ENCODE measurements at regions not wholly inside any gene's neighbourhood (a gene's known extent, or its start where the extent isn't known, plus 50 kb on each side); places are given as distances from the start of the nearest gene placed in this dataset.
"Not testable (repeated sequence)": the region's sequence is repeated elsewhere in the genome, so short reads cannot be mapped to it uniquely, and the experiment has no call there.

DNA sequence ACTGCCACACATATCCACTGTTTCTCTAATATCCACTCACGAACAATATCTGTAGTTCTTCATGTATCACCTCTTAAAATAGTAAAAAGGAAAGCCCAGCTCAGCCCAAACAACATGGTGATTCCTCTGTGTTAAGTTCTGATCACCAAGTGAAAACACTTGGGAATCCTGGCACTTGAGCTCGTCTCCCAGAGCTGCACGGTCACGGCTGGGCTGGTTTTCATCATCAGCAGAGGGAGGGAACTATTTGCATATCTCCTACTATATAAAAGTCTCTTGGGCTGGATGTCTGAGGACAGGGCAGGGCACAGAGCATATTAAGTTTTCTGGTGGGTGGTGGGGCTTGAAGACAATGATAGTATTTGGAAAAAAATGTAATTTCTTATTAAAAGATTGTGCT, 870.6 kb downstream of the TMEM121 start:
- no peak for DNase-seq (ENCODE audit: low read depth)

DNA sequence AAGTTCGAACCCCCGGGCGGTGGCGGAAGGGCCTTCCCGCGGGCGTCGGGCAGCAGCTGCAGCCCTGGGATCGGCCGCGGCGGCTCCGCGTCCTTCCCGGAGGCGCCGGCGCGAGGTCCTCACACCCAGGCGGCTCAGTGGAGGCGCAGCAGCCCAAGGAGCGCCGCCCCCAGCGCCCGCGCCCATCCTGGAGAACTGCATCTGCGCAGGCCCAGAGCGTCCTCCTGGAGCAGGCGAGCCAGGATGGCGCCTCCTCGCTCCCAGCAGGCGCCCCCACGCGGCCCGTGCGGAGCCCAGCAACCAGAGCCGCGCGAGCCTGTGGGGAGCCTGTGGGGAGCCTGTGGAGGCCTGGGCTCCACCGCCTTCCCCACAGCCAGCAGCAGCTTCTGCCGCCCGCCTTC, 872.5 kb downstream of the TMEM121 start:
- not testable (repeated sequence) for DNase-seq (ENCODE audit: low read depth)

DNA sequence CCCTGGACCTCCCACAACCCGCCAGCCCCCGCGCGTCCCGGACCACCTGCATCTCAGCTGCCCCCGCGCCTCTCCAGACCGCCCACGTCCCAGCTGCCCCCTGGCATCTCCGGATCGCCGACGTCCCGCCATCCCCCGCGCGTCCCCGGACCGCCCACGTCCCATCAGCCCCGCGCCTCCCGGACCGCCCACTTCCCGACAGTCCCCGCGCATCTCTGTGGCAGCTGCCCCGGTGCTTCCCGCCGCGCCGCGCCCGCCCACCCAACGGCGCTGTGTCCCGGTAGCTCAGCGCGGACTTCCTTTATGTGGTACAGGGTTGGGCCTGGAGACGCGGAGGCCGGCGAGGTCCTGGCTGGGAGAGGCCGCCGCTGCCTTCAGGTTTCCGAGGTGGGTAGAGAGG, 874.9 kb downstream of the TMEM121 start:
- DNase-seq (ENCODE audit: low read depth) = not testable (repeated sequence)

DNA sequence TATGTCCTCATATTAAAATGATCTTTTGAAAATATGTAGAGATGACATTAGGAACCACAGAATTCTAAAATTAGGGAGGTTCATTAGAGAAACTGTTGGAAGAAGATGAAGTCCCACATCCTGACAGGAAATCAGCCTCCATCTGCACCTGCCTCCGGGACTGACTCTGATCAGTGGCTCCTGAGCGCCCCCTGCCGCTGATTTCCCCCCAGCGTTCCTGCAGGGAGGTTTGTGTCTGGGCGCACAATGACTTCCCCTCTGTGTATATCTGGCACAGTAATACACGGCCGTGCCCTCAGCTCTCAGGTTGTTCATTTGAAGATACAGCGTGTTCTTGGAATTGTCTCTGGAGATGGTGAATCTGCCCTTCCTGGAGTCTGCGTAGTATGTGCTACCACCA, 883.8 kb downstream of the TMEM121 start:
- not testable (repeated sequence) for DNase-seq (ENCODE audit: low read depth)

DNA sequence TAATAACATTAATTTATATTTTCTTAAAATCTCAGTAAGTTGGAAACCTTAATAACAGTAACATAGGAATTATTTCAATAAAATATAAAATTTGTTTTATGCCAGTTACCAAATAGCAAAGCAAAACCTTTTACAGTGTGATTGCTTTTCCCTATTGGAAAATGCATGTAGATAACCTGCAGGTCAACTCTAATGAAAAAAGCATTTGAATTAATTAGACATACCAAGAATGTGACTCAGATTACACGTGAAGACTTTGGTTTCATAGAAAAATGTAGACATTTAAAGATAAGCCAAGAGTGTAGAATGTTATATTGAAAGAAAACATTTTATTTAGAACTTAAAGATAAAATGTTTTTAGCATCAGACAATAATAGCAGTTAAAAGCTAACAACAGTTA, 888.1 kb downstream of the TMEM121 start:
- no peak for DNase-seq (ENCODE audit: low read depth)

DNA sequence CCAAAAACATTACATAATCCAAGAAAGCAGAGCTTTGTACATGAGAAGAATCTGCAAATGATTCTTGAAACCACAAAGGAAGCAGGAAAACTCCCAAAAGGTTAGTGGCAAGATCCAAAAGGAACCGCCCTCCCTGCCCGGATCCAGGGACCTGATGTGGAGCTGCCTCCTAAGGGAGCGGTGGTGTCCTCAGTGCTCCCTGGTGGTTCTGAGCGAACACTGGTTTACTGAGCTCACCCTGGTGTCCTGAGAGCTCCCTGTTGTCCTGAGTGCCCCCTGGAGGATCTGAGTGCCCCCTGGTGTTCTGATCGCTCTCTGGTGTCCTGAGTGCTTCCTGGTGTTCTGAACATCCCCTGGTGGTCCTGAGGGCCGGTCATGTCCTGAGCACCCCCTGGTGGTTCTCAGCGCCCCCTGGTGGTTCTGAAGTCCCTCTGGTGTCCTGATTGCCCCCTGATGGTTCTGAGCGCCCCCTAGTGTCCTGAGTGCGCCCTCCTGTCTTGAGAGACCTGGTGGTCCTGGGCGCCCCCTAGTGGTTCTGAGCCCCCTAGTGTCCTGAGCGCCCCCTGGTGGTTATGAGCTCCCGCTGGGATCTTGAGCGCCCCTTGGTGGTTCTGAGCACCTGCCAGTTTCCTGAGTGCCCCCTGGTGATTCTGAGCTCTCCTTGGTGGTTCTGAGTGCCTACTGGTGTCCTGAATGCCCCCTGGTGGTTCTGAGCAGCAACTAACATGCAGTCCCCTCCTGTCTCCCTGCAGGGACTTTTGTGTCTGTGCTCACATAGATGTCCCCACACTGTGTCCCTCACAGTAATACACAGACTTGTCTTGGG, 891.1 kb downstream of the TMEM121 start:
- peak; percentile 6 for DNase-seq (ENCODE audit: low read depth)

DNA sequence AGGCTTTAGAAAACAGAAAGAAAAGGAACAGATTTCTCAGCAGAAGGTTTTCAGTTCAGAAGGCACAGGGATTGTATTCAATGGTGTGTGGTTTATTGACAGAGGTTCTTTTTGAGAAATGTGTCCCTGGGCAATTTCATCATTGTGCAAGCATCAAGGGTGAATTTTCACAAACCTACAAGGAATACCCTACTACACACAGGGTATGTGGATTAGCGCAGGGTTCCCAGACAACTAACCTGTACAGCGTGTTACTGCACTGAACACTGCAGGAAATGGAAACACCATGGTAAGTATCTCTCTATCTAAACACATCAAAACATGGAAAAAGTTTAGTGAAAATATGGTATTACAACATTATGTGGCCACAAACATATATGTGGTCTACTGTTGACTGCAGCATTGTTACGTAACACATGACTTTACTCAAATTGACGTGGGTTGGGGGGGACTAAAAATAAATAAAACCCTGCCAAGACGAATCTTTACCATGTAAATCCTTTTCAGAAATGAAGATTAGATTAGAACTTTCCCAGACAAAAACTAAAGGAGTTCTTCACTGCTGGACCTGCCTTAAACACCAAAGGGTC, 893.1 kb downstream of the TMEM121 start:
- no peak for DNase-seq (ENCODE audit: low read depth)

DNA sequence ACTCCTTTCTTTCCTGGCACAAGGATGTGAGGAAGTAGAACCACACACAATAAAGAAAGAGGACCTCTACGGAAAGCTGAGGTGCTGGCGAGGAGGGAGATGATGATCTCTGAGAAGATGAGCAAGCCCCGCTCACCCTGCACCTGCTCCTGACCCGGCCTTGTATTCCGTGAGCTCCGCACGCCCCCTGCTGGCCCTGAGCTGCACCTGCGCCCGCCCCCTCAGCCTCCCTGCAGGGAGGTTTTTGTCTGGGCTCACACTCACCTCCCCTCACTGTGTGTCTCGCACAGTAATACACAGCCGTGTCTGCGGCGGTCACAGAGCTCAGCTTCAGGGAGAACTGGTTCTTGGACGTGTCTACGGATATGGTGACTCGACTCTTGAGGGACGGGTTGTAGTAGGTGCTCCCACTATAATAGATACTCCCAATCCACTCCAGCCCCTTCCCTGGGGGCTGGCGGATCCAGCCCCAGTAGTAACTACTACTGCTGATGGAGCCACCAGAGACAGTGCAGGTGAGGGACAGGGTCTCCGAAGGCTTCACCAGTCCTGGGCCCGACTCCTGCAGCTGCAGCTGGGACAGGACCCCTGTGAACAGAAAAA, 895.1 kb downstream of the TMEM121 start:
- DNase-seq (ENCODE audit: low read depth) = not testable (repeated sequence)

DNA sequence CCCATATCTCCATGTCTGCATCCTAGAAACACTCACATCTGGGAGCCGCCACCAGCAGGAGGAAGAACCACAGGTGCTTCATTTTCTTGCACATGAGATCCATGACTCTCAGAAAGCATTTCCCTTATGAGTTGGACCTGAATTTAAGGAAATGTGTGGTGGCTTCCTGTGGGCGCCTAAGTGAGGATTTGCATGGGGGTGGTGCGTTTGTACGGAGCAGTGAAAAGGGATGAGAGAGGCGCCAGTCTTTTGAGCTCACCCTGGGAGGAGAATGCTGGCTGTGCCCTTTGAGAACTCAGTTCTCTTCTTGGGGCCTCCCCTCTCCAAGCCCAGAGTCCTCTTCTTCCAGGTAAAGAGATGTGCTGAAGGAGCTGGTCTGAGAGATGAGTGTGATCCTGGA, 895.7 kb downstream of the TMEM121 start:
- DNase-seq (ENCODE audit: low read depth) = no peak

DNA sequence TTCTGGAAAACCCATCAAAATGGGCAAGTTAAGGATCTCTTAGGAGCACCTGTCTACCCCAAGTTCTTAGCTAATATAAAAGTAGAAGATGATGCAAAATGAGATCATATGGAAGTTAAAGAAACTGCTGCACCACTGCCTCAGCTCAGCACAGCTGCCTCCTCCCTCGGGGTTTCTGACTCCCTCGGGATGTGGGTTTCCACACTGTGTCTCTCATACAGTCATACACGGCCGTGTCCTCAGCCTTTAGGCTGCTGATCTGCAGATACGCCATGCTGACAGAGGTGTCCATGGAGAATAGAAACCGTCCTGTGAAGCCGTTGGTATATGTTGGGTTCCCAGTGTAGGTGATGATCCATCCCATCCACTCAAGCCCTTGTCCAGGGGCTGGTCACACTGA, 898.8 kb downstream of the TMEM121 start:
- DNase-seq (ENCODE audit: low read depth) = not testable (repeated sequence)

DNA sequence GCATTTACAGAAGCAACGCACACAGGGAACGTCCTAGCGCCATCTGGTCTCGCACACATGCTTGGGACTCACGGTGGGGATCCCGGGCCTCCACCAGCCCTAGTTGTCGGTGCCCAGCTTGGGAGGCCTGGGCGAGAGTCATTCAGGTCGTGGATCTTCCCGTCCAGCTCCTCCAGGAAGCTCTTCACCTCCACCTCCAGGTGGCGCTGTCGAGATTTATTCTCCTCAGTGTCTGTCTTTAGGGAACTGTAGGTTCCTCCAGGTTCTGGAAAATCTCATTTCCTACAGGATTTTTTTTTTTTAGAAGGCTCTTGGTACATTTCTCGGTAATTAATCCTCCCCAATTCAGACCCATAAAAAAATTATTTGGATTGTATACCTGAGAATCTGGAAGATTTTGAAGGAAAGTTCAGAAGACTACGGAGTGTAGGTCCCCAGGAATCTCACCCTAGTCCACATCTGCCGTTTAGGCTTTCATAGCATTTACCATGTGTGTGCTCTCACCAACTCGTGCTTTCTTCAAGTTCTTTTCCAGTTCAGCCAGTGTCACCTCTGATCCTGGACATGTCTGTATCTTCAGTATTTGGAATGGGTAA, 910.0 kb downstream of the TMEM121 start:
- DNase-seq (ENCODE audit: low read depth) = no peak

DNA sequence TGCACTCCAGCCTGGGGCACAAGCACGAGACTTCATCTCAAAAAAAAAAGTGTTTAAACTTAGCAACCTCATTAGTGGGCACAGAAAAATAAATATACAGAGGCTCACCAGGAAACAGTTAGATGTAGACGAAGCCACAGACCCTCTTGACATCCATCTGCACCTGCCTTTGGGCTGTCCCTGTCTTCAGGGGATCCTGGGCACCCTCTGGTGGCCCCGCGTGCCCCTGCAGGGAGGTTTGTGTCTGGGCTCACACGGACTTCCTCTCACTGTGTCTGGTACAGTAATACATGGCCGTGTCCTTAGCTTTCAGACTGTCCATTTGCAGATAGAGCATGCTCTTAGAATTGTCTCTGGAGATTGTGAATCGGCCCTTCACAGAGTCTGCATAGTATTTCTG, 916.5 kb downstream of the TMEM121 start:
- DNase-seq (ENCODE audit: low read depth) = no peak

DNA sequence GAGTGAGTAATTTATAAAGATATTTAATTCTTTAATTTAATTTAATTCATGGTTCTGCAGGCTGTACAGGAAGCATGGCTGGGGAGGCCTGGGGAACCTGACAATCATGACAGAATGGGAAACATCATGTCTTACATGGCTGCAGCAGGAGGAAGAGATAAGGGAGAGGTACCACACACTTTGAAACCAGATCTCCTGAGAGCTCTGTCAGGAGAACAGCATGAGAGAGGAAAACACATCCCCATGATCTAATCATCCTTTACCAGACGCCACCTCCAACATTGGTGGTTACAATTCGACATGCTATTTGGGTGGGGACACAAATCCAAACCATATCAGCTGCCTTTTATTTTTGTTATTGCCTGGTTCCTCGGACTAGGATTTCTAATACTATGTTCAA, 928.6 kb downstream of the TMEM121 start:
- no peak for DNase-seq (ENCODE audit: low read depth)

DNA sequence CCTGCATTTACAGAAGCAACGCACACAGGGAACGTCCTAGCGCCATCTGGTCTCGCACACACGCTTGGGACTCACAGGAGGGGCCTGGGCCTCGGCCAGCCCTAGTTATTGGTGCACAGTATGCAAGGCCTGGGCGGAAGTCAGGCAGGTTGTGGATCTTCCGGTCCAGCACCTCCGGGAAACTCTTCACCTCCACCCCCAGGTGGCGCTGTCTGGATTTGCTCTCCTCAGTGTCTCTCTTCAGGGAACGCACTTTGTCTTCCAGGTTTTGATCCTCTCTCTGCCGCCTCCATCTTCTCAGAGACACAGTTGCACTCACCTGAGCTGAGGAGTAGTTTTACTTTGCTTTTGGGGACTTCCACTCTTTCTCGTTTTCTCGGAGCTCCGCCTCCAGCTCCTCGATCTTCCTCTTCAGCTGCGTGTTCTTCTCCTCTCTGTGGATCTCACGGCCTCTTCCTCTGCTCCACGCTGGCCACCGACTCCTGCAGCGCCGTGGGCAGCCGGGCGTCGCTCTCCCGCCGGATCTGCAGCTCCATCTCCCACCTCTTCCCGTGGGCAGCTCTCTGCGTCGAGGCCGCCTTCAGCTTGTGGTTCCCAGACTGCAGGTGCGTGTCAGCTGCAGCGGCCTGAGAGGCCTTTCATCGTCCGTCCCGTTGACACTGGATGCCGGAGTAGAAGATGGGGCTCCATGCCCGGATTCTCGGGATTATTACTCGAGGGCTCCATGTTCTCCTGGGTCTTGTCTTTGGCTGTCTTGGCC, 933.8 kb downstream of the TMEM121 start:
- DNase-seq (ENCODE audit: low read depth) = no peak

DNA sequence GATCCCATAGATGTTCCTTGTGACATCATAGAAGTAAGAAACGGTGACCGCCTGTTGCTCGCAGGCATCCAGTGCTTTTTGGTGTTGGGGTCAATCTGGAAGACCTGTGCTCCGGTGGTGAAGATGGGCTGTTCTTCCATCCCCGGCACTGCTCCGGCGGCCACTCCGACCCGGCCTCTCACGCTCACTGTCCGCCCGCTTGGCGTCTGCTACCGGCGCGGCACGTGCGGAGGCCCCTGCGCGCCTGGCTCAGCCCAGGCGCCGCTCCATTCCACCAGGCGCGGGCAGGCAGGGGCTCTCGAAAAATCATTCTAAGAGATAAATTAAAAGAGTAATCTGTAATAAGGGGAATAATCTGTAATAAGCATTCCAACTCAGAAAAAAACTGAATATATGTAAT, 934.5 kb downstream of the TMEM121 start:
- no peak for DNase-seq (ENCODE audit: low read depth)

DNA sequence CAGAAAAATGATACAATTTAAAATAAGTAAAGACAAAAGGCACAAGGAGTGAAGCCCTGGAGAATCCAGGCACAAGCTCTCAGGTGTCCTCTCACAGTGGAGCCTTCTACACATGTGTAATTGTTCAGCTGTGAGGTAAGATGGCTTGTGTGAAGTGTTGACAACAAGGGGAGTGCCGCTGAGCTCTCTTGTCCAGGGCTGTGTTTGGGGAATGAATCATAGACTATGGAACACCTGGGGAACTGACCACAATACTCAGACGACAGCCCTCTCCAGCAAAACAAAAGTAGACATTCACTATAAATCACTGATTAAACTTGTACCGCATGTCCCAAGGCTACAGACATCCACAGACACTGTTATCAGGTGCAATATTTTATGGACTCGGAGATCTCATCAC, 940.1 kb downstream of the TMEM121 start:
- DNase-seq (ENCODE audit: low read depth) = not testable (repeated sequence)

DNA sequence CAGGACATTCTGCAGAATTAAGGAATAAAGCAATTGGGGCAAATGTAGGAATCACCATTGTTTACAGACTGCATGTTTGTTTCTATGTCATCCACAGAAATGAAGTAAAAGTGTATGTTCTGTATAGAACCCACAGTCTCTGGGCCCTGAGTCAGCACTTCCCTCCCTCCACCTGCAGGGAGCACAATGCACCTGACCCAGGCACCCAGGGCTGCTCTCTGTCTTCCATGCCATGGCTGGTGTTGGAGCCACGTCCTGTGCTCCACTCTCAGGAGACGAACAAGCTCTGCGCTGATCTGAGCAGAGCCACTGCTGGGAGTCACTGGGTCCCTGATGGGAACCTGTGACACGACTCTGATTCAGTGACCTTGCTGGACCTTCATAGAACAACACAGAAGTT, 942.5 kb downstream of the TMEM121 start:
- DNase-seq (ENCODE audit: low read depth) = not testable (repeated sequence)

DNA sequence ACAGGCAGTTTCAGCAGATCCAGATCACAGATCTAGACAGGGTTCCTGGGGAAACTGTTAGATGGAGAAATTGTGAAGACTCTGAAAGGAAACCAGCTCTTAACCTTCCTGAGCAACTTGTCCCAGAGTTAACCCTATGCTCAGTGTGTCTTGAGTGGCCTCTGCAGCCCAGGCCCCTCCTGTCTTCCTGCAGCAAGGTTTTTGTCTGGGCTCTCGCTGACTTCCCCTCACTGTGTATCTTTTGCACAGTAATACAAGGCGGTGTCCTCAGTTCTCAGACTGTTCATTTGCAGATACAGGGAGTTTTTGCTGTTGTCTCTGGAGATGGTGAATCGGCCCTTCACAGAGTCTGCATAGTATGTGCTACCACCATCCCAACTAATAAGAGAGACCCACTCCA, 943.6 kb downstream of the TMEM121 start:
- DNase-seq (ENCODE audit: low read depth) = not testable (repeated sequence)

DNA sequence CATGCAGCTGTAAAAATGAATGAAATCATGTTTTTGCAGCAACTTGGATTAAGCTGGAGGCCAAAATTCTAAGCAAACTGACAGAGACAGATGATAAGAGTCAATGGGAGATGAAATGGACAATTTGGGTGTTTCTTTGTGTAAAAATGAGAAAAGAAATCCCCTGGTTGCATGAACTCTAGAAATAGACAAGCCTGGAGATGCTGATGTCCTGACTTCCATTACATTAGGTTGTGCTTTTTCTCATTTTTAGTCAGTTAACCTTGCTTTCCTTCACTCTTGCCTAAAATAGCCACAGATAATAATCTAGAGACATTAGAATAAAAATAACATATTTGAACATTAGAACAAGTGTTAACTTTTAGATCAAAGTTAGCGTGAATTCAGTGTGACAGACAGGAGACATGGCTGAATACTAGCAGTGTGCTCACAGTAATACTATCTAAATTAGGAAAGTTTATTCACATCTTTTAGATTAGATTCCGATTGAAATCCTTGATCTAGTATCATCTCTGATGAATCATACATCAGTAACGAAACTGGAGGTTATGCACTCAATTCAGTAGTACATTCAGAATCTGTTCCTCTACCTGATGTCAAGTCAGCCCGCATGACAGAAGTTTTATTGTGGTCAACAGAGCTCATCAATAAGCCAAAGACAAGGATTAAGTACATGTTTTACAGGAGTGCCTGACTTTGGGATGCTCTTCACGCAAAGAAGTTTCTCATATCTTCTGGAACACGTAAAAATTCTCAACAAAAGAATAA, 948.1 kb downstream of the TMEM121 start:
- not testable (repeated sequence) for DNase-seq (ENCODE audit: low read depth)

DNA sequence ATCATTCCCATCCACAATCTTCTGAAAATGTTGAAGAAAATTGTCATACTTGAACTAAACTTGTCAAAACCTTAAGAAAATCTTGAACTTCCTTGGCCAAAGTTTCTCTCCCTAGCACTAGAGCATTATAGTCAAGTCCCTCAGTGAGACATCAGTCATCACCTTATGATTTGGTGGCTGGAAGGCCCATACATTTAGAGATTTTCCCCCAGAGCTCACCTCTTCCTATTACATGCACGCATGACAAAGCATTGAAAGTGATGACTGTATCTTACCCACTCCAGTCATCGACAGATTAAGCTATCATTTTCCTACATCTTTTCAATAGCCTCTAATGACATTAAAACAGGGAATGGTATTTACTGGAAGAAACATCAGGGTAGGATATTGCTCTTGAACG, 948.8 kb downstream of the TMEM121 start:
- not testable (repeated sequence) for DNase-seq (ENCODE audit: low read depth)

DNA sequence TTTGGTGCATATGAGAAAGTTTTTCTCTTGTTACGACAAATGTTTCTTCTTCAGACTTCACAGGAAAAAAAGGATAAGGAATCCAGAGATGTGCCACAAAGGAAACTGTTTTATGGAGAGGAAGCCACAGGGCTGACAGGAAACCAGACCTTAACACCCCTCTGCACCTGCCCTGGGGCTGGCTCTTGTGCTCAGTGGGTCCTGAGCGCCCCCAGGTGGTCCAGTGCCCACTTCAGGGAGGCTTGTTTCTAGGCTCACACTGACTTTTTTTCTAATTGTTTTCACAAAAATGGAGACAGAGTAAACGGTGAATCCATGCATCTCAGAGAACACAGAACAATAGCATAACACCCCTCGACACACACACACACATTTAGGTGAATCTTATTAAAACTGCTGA, 951.2 kb downstream of the TMEM121 start:
- not testable (repeated sequence) for DNase-seq (ENCODE audit: low read depth)
